ENCODE measurements at regions not wholly inside any gene's neighbourhood (a gene's known extent, or its start where the extent isn't known, plus 50 kb on each side); places are given as distances from the start of the nearest gene placed in this dataset.

GRCh38 chr2:63740020-63740419 lies 101.7 kb upstream of the UGP2 start:
- TF ChIP-seq FOXA1 (IDR thresholded peaks at IDR 0.05) (no peak), SP1 (IDR thresholded peaks at IDR 0.05) (no peak), CTBP1 (IDR thresholded peaks at IDR 0.05; ENCODE audit: borderline replicate concordance) (no peak), LEF1 (IDR thresholded peaks at IDR 0.05; ENCODE audit: borderline replicate concordance) (no peak), BHLHE40 (IDR thresholded peaks at IDR 0.05; ENCODE audit: borderline replicate concordance) (no peak), FOXK2 (IDR thresholded peaks at IDR 0.05) (no peak), SUZ12 (IDR thresholded peaks at IDR 0.05) (no peak), TARDBP (IDR thresholded peaks at IDR 0.05) (no peak), FOXM1 (IDR thresholded peaks at IDR 0.05; ENCODE audit: borderline replicate concordance) (no peak), ZNF384 (IDR thresholded peaks at IDR 0.05) (no peak), HDGF (IDR thresholded peaks at IDR 0.05; ENCODE audit: borderline replicate concordance) (no peak)
